ENCODE measurements at regions not wholly inside any gene's neighbourhood (a gene's known extent, or its start where the extent isn't known, plus 50 kb on each side); places are given as distances from the start of the nearest gene placed in this dataset.

DNA sequence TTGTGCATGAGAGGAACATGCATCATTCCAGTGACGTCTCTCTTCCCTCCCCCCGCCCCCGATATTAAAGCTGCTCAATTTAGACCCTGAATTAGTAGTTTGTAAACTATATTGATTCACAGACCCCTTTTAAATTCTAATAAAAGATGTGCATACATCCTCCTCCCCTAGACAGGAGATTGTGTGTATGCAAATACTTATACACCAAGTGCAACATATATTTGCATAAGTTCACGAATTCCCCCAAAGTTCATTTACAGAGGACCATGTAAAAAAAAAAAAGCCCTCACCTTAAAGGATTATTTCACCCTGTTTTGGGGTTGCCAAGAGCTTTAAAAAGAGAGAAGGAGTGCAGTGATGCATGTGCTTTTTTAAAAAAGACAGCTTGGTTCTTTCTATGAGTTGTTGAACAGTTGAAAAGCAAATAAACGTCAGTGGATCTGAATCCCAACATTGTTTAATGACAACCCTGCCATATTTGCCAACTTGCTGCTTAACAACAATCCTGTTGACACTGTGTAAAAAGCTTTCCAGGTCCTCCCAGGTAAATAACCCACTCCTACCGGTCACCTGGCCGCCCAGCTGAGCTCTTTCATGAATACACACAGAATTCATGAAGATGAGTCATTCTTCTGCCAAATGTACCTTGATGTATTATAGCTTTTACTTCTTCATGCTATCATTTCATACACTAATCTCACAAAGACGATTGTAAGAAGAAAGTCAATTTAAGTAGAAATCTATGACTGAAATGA lies 211.5 kb downstream of the IKZF2 start:
- no peak for TF ChIP-seq POLR2A (IDR thresholded peaks at IDR 0.05; ENCODE audit: low read depth)
- TF ChIP-seq, protein P1, sequence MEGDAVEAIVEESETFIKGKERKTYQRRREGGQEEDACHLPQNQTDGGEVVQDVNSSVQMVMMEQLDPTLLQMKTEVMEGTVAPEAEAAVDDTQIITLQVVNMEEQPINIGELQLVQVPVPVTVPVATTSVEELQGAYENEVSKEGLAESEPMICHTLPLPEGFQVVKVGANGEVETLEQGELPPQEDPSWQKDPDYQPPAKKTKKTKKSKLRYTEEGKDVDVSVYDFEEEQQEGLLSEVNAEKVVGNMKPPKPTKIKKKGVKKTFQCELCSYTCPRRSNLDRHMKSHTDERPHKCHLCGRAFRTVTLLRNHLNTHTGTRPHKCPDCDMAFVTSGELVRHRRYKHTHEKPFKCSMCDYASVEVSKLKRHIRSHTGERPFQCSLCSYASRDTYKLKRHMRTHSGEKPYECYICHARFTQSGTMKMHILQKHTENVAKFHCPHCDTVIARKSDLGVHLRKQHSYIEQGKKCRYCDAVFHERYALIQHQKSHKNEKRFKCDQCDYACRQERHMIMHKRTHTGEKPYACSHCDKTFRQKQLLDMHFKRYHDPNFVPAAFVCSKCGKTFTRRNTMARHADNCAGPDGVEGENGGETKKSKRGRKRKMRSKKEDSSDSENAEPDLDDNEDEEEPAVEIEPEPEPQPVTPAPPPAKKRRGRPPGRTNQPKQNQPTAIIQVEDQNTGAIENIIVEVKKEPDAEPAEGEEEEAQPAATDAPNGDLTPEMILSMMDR (IDR thresholded peaks at IDR 0.05): no peak
- no peak for TF ChIP-seq EP300 (IDR thresholded peaks at IDR 0.05)
- no peak for TF ChIP-seq POLR2AphosphoS5 (IDR thresholded peaks at IDR 0.05)
- intact Hi-C loops (cut with DNase I): no loop called here
- Histone ChIP-seq H3K4me1 (peaks cover 5 to 27% (median 19%) of the 10 kb centered on the region in 4 donors), H3K27me3 (no peaks in the 10 kb centered on the region), H3K27ac (replicated peaks in 1 of 4) (no peak overlapping the region), H3K4me3 (no peak overlapping the region), H3K36me3 (no peaks in the 10 kb centered on the region), H3K9me3 (no peaks in the 10 kb centered on the region)
- WGBS: 68% methylated on average over 8 of the region's 8 CpGs
- no peak for DNase-seq (ENCODE audit: extremely low spot score)

DNA sequence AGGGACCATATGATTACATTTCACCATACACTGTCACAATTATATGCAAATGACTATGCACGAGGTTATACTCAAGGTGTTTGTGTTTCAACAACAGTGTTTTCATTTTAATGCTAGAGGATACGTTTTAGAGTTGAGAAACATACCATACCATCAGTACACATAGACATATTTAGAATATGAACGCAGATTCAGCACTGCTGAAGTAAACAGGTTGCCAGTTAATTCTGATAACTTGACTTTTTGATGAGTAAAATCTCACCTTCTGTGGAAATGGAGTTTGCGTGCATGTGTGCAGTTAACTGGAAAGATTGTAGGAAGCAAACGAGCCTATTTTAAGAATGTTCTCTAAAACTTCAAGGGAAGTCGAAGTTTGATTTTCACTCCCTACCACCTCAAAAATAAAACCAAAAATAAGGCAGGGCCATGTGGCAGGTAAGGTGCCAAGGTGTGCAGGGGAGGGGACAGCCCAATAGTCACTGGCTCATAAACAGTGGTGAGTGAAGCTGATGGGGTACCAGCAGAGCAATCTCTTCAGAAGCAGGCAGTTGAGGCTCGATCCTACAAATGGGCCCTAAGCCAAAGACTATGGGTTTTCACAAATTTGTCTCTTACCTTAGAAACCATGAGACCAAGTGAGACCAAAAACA lies 213.1 kb downstream of the IKZF2 start:
- Histone ChIP-seq H3K4me1 (peaks cover 5 to 21% (median 18%) of the 10 kb centered on the region in 4 donors), H3K27ac (replicated peaks in 1 of 4) (no peak overlapping the region), H3K9me3 (no peaks in the 10 kb centered on the region), H3K36me3 (no peaks in the 10 kb centered on the region), H3K4me3 (no peak overlapping the region), H3K27me3 (no peaks in the 10 kb centered on the region)
- intact Hi-C loops (cut with DNase I): no loop called here
- 88% methylated on average over 7 of the region's 7 CpGs for WGBS
- no peak for DNase-seq (ENCODE audit: extremely low spot score)
- TF ChIP-seq POLR2AphosphoS5 (IDR thresholded peaks at IDR 0.05) (no peak), EP300 (IDR thresholded peaks at IDR 0.05) (no peak), POLR2A (IDR thresholded peaks at IDR 0.05; ENCODE audit: low read depth) (no peak)
- TF ChIP-seq, protein P1 (IDR thresholded peaks at IDR 0.05): no peak

DNA sequence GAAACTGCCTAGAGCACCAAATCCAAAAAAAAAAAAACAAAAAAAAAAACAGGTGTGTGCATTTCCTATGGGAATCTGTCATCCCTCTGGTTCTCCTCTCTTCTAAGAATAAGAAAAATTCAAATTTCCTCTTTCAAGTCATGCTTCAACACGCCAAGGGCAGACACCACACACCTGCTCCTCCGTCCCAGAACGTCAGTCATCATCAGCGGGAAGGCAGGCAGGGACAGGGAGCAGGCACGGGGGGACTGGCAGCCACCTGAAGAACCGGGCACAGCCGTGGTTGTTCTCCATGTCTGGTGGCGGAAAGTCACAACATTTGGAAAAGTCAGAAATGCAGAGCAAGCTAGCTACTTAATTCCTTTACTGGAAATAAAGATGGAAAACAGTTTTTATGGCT lies 214.8 kb downstream of the IKZF2 start:
- TF ChIP-seq EP300 (IDR thresholded peaks at IDR 0.05): no peak
- TF ChIP-seq, protein P1 (IDR thresholded peaks at IDR 0.05): no peak
- no peak overlapping the region for H3K27ac ChIP-seq (replicated peaks in 1 of 4)
- peaks cover 5 to 20% (median 16%) of the 10 kb centered on the region in 4 donors for H3K4me1 ChIP-seq
- H3K27me3 ChIP-seq: no peaks in the 10 kb centered on the region
- WGBS: 90% methylated on average over 8 of the region's 8 CpGs
- intact Hi-C loops (cut with DNase I): no loop called here
- no peaks in the 10 kb centered on the region for H3K9me3 ChIP-seq
- DNase-seq (ENCODE audit: extremely low spot score): no peak
- no peak overlapping the region for H3K4me3 ChIP-seq
- H3K36me3 ChIP-seq: no peaks in the 10 kb centered on the region

DNA sequence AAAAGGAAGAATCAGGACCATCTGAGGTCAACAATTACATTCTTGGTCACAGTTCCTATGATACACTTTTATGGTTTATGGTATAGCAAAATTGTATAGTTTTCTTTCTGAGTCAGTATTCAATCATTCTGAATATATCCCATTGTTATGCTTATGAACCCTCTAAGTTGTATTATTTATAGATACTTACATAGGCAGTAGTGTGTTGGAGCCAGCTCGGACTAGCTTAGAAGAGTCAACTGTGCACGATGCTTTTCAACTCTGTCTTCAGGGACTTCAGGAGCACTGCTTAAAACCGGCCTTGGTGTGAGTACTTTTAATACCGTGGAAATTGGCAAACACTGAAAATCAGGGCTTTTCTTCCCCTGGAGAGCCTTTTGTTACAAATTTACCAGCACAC lies 215.7 kb downstream of the IKZF2 start:
- intact Hi-C loops (cut with DNase I): no loop called here
- peaks cover 0 to 12% (median 9%) of the 10 kb centered on the region in 4 donors for H3K4me1 ChIP-seq
- no peaks in the 10 kb centered on the region for H3K36me3 ChIP-seq
- no peak overlapping the region for H3K4me3 ChIP-seq
- no peak overlapping the region for H3K27ac ChIP-seq (replicated peaks in 1 of 4)
- TF ChIP-seq, protein P1 (IDR thresholded peaks at IDR 0.05): no peak
- no peaks in the 10 kb centered on the region for H3K27me3 ChIP-seq
- WGBS: 90% methylated on average over 4 of the region's 4 CpGs
- no peaks in the 10 kb centered on the region for H3K9me3 ChIP-seq
- DNase-seq (ENCODE audit: extremely low spot score): no peak
